ENCODE measurements at regions not wholly inside any gene's neighbourhood (a gene's known extent, or its start where the extent isn't known, plus 50 kb on each side); places are given as distances from the start of the nearest gene placed in this dataset.

GRCh38 chr13:73220966-73221720 lies 162.3 kb downstream of the KLF5 start:
- no peak overlapping the region for H3K4me3 Mint-ChIP-seq
- intact Hi-C loops (cut with micrococcal nuclease) = loop anchor here (10.0 kb wide), 2 partner anchors 356 to 496 kb away; partner anchors contain the start of genes BORA and MZT1

GRCh38 chr13:73218181-73218580 lies 159.4 kb downstream of the KLF5 start:
- intact Hi-C loops (cut with micrococcal nuclease) = no loop called here
- Mint-ChIP-seq H3K4me1 (ENCODE audit: low read depth) (peaks cover 2% of the 10 kb centered on the region), H3K4me3 (no peak overlapping the region), H3K9me3 (no peaks in the 10 kb centered on the region), H3K36me3 (ENCODE audit: low read depth) (no peaks in the 10 kb centered on the region), H3K27me3 (ENCODE audit: insufficient read depth) (peaks cover 11% of the 10 kb centered on the region), H3K27ac (no peak overlapping the region)
- no peak for DNase-seq (ENCODE audit: low spot score)

More at GRCh38 chr13:73220966-73221720, 162.3 kb downstream of the KLF5 start:
- Mint-ChIP-seq H3K36me3 (ENCODE audit: low read depth) (no peaks in the 10 kb centered on the region), H3K27me3 (ENCODE audit: insufficient read depth) (peaks cover 10% of the 10 kb centered on the region), H3K9me3 (no peaks in the 10 kb centered on the region), H3K4me1 (ENCODE audit: low read depth) (peaks cover 14% of the 10 kb centered on the region), H3K27ac (no peak overlapping the region)
- no peak for DNase-seq (ENCODE audit: low spot score)

DNA sequence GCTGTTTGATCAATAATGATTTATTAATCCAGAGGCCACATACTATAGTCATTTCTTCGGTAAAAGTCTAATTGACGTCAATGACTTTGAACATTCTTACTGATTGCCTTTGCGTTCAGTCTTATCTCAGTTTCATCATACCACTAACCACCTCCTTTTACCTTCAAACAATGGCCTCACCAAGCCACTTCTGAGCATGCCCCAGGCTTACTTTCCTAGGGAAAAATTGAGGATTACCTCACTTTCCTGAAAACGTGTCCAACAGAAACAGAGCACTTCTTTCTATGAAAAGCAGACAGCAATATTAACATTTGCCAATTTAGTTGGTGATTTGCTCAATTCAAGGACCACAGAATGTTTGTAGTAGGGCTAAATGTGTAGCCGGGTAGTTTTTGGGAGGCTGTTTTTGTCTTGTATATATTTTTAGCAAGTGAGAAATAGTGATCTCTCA lies 157.6 kb downstream of the KLF5 start:
- no peak overlapping the region for H3K4me3 Mint-ChIP-seq
- no peak for DNase-seq (ENCODE audit: low spot score)
- H3K27ac Mint-ChIP-seq = no peak overlapping the region
- peaks cover 11% of the 10 kb centered on the region for H3K27me3 Mint-ChIP-seq (ENCODE audit: insufficient read depth)
- no peaks in the 10 kb centered on the region for H3K36me3 Mint-ChIP-seq (ENCODE audit: low read depth)
- H3K9me3 Mint-ChIP-seq = no peaks in the 10 kb centered on the region
- H3K4me1 Mint-ChIP-seq (ENCODE audit: low read depth) = no peaks in the 10 kb centered on the region
- intact Hi-C loops (cut with micrococcal nuclease) = no loop called here

DNA sequence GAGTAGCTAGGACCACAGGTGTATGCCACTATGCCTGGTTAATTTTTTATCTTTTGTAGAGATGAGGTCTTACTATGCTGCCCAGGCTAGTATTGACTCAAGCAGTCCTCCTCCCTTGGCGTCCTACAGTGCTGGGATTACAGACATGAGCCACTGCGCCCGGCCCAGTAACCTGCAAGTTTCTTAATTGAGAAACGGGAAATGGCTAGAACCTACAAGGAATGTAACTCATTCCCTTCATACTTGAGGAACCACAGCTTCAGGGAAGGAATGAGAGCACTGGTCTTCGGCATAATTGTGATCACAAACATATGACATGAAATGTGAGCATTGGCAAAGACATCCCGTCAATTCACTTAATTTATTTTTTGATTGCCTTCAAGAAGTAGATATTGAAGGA lies 157.0 kb downstream of the KLF5 start:
- Mint-ChIP-seq H3K4me3 (no peak overlapping the region), H3K27ac (no peak overlapping the region), H3K27me3 (ENCODE audit: insufficient read depth) (peaks cover 11% of the 10 kb centered on the region), H3K9me3 (no peaks in the 10 kb centered on the region), H3K36me3 (ENCODE audit: low read depth) (no peaks in the 10 kb centered on the region), H3K4me1 (ENCODE audit: low read depth) (no peaks in the 10 kb centered on the region)
- intact Hi-C loops (cut with micrococcal nuclease) = no loop called here
- no peak for DNase-seq (ENCODE audit: low spot score)

- Mint-ChIP-seq H3K9me3 (no peaks in the 10 kb centered on the region), H3K4me3 (no peak overlapping the region), H3K27ac (no peak overlapping the region), H3K4me1 (ENCODE audit: low read depth) (no peaks in the 10 kb centered on the region), H3K36me3 (ENCODE audit: low read depth) (no peaks in the 10 kb centered on the region), H3K27me3 (ENCODE audit: insufficient read depth) (peaks cover 1% of the 10 kb centered on the region)
- intact Hi-C loops (cut with micrococcal nuclease) = no loop called here
- DNase-seq (ENCODE audit: low spot score) = no peak
These were observed 153.7 kb downstream of the KLF5 start for GRCh38 chr13:73212482-73212881.

DNA sequence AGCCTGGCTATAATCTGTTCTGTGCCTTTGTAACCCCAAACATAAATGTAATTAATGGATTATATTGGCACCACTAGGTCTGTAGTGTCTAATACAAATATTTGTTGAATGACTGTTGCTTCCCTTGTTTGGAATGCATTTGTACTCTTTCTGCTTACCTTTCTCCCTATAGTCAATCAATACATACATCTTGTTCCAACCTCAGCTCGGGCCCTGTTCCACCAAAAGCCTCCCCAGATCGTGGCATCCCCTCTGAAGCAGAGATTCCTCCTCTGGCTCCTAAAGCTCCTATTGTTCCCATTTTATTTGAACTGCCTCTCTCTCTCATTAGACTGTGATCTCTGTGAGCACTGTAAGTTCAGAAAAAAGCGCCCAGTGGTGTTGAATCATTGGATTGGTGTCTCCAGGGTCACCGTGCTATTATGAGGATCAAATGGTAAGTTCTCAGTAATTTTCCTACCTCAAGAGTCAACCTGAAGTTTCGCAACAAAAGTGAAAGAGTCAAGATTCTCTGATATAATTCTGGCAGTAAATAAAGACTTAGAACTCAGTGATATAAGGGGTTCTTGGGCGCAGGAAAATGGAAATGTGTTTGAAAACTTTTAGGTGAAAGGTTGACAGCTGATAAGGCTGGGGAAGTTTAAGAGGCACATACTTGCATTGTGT lies 151.5 kb downstream of the KLF5 start:
- H3K9me3 Mint-ChIP-seq = no peaks in the 10 kb centered on the region
- DNase-seq (ENCODE audit: low spot score) = no peak
- intact Hi-C loops (cut with micrococcal nuclease) = no loop called here
- H3K4me3 Mint-ChIP-seq = no peak overlapping the region
- H3K27ac Mint-ChIP-seq = no peak overlapping the region
- H3K27me3 Mint-ChIP-seq (ENCODE audit: insufficient read depth) = peaks cover 1% of the 10 kb centered on the region
- H3K36me3 Mint-ChIP-seq (ENCODE audit: low read depth) = no peaks in the 10 kb centered on the region
- no peaks in the 10 kb centered on the region for H3K4me1 Mint-ChIP-seq (ENCODE audit: low read depth)

- no peaks in the 10 kb centered on the region for H3K27me3 Mint-ChIP-seq (ENCODE audit: insufficient read depth)
- intact Hi-C loops (cut with micrococcal nuclease) = no loop called here
- no peaks in the 10 kb centered on the region for H3K9me3 Mint-ChIP-seq
- H3K4me3 Mint-ChIP-seq = no peak overlapping the region
- no peak overlapping the region for H3K27ac Mint-ChIP-seq
- H3K4me1 Mint-ChIP-seq (ENCODE audit: low read depth) = no peaks in the 10 kb centered on the region
- DNase-seq (ENCODE audit: low spot score) = no peak
- no peaks in the 10 kb centered on the region for H3K36me3 Mint-ChIP-seq (ENCODE audit: low read depth)
These were observed 146.1 kb downstream of the KLF5 start for GRCh38 chr13:73204952-73205351.

- no peaks in the 10 kb centered on the region for H3K36me3 Mint-ChIP-seq (ENCODE audit: low read depth)
- no peak for DNase-seq (ENCODE audit: low spot score)
- H3K4me1 Mint-ChIP-seq (ENCODE audit: low read depth) = no peaks in the 10 kb centered on the region
- intact Hi-C loops (cut with micrococcal nuclease) = no loop called here
- H3K27ac Mint-ChIP-seq = no peak overlapping the region
- no peaks in the 10 kb centered on the region for H3K9me3 Mint-ChIP-seq
- H3K27me3 Mint-ChIP-seq (ENCODE audit: insufficient read depth) = peaks cover 5% of the 10 kb centered on the region
- H3K4me3 Mint-ChIP-seq = no peak overlapping the region
These were observed 142.8 kb downstream of the KLF5 start for GRCh38 chr13:73201626-73202025.

GRCh38 chr13:73198991-73199411 lies 140.2 kb downstream of the KLF5 start:
- intact Hi-C loops (cut with micrococcal nuclease) = no loop called here
- no peak overlapping the region for H3K4me3 Mint-ChIP-seq
- H3K9me3 Mint-ChIP-seq = no peaks in the 10 kb centered on the region
- H3K36me3 Mint-ChIP-seq (ENCODE audit: low read depth) = no peaks in the 10 kb centered on the region
- no peak for DNase-seq (ENCODE audit: low spot score)
- peaks cover 5% of the 10 kb centered on the region for H3K27me3 Mint-ChIP-seq (ENCODE audit: insufficient read depth)
- H3K4me1 Mint-ChIP-seq (ENCODE audit: low read depth) = no peaks in the 10 kb centered on the region
- no peak overlapping the region for H3K27ac Mint-ChIP-seq

- Mint-ChIP-seq H3K4me1 (ENCODE audit: low read depth) (no peaks in the 10 kb centered on the region), H3K27me3 (ENCODE audit: insufficient read depth) (peaks cover 5% of the 10 kb centered on the region), H3K9me3 (no peaks in the 10 kb centered on the region), H3K36me3 (ENCODE audit: low read depth) (no peaks in the 10 kb centered on the region), H3K27ac (no peak overlapping the region), H3K4me3 (no peak overlapping the region)
- intact Hi-C loops (cut with micrococcal nuclease) = no loop called here
- DNase-seq (ENCODE audit: low spot score) = no peak
These were observed 136.3 kb downstream of the KLF5 start for GRCh38 chr13:73195091-73195490.

- no peak overlapping the region for H3K4me3 Mint-ChIP-seq
- H3K9me3 Mint-ChIP-seq = no peaks in the 10 kb centered on the region
- H3K27me3 Mint-ChIP-seq (ENCODE audit: insufficient read depth) = peaks cover 5% of the 10 kb centered on the region
- H3K4me1 Mint-ChIP-seq (ENCODE audit: low read depth) = no peaks in the 10 kb centered on the region
- no peaks in the 10 kb centered on the region for H3K36me3 Mint-ChIP-seq (ENCODE audit: low read depth)
- no peak for DNase-seq (ENCODE audit: low spot score)
- H3K27ac Mint-ChIP-seq = no peak overlapping the region
- intact Hi-C loops (cut with micrococcal nuclease) = no loop called here
These were observed 135.5 kb downstream of the KLF5 start for GRCh38 chr13:73194310-73194709.

DNA sequence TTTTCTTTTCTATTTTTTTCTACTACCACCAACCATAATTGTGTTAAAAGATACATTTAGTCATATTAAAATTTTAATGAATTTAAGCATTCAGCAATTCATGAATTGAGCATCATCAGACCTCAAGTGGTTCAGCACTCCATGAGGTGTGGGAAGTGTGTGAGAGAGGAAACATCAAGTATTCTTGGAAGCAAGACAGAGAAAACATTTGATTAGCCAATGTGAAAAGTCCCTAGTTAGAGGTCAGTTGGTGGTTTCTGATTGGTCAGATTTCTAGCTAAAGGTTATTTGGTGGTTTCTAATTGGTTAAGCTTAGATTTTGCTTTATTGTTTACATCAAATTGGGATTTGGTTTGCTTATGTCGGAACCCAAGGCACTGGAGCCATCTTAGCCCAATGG lies 134.7 kb downstream of the KLF5 start:
- no peaks in the 10 kb centered on the region for H3K9me3 Mint-ChIP-seq
- H3K4me1 Mint-ChIP-seq (ENCODE audit: low read depth) = no peaks in the 10 kb centered on the region
- H3K27ac Mint-ChIP-seq = no peak overlapping the region
- H3K4me3 Mint-ChIP-seq = no peak overlapping the region
- intact Hi-C loops (cut with micrococcal nuclease) = no loop called here
- H3K27me3 Mint-ChIP-seq (ENCODE audit: insufficient read depth) = peaks cover 2% of the 10 kb centered on the region
- no peak for DNase-seq (ENCODE audit: low spot score)
- H3K36me3 Mint-ChIP-seq (ENCODE audit: low read depth) = no peaks in the 10 kb centered on the region

- Mint-ChIP-seq H3K27ac (no peak overlapping the region), H3K4me1 (ENCODE audit: low read depth) (no peaks in the 10 kb centered on the region), H3K27me3 (ENCODE audit: insufficient read depth) (no peaks in the 10 kb centered on the region), H3K9me3 (peaks cover 5% of the 10 kb centered on the region), H3K4me3 (no peak overlapping the region), H3K36me3 (ENCODE audit: low read depth) (no peaks in the 10 kb centered on the region)
- intact Hi-C loops (cut with micrococcal nuclease) = no loop called here
- no peak for DNase-seq (ENCODE audit: low spot score)
These were observed 131.7 kb downstream of the KLF5 start for GRCh38 chr13:73190477-73190876.
